ENCODE measurements at regions not wholly inside any gene's neighbourhood (a gene's known extent, or its start where the extent isn't known, plus 50 kb on each side); places are given as distances from the start of the nearest gene placed in this dataset.

DNA sequence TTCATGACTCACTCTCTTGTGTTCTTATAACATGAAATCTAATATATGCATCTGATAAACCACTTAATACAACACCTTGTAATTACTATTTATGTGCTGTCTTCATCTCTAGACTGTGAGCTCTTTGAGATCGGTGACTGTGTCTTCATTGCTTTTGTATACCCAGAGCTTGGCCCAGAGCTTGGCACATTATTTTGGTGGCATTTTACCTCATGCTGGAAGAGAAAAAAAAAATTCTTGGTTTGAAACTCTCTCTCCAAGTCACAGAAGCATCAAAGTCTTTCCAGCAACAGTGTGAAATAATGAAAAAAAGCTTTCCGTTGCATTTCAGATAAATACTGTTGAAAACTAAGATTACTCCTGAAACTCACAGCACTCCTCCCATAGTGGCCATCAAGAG, 451.6 kb downstream of the NUF2 start:
- Histone ChIP-seq H3K36me3 (no peaks in the 10 kb centered on the region), H3K27ac (no peak overlapping the region), H3K4me3 (no peak overlapping the region), H3K4me1 (peaks cover 11% of the 10 kb centered on the region), H3K27me3 (no peaks in the 10 kb centered on the region), H3K9me3 (no peaks in the 10 kb centered on the region)
- DNase-seq (ENCODE audit: extremely low spot score in 2 of 2): no peak
- TF ChIP-seq POLR2A (IDR thresholded peaks at IDR 0.05): no peak
- TF ChIP-seq, protein P1, sequence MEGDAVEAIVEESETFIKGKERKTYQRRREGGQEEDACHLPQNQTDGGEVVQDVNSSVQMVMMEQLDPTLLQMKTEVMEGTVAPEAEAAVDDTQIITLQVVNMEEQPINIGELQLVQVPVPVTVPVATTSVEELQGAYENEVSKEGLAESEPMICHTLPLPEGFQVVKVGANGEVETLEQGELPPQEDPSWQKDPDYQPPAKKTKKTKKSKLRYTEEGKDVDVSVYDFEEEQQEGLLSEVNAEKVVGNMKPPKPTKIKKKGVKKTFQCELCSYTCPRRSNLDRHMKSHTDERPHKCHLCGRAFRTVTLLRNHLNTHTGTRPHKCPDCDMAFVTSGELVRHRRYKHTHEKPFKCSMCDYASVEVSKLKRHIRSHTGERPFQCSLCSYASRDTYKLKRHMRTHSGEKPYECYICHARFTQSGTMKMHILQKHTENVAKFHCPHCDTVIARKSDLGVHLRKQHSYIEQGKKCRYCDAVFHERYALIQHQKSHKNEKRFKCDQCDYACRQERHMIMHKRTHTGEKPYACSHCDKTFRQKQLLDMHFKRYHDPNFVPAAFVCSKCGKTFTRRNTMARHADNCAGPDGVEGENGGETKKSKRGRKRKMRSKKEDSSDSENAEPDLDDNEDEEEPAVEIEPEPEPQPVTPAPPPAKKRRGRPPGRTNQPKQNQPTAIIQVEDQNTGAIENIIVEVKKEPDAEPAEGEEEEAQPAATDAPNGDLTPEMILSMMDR (IDR thresholded peaks at IDR 0.05): no peak
- TF ChIP-seq POLR2AphosphoS5 (IDR thresholded peaks at IDR 0.05; ENCODE audit: insufficient read depth in 1 of 2, low read depth in 1 of 2): no peak
- intact Hi-C loops (cut with DNase I): no loop called here

DNA sequence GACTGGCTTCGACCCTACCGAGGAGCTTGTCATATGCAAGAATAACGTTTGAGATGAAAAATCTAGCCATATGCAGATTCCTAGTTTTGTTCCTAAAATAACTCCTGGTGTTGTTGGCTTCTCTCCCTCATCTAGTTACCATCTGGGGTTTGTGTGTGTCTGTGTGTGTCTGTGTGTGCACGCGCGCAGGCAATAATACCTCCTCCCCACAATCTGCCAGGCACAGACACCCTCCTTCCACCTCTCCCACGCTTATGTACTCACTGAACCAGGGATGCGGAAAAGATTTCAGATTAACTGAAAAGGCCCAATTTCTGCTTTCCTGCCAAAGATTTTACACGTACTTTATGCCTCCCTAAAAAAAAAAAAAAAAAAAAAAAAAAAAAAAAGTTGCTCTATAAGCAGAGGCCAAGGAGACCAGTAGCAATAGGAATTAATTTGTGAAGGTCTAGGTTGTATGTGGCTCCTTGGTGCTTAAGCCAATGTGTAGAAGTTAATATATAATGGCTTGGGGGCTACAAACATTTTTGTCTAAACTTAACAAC, 452.7 kb downstream of the NUF2 start:
- Histone ChIP-seq H3K36me3 (no peaks in the 10 kb centered on the region), H3K27me3 (no peaks in the 10 kb centered on the region), H3K4me1 (peaks cover 3% of the 10 kb centered on the region), H3K27ac (no peak overlapping the region), H3K4me3 (no peak overlapping the region), H3K9me3 (no peaks in the 10 kb centered on the region)
- no peak for DNase-seq (ENCODE audit: extremely low spot score in 2 of 2)
- TF ChIP-seq, protein P1 (IDR thresholded peaks at IDR 0.05): no peak
- TF ChIP-seq POLR2AphosphoS5 (IDR thresholded peaks at IDR 0.05; ENCODE audit: insufficient read depth in 1 of 2, low read depth in 1 of 2) (no peak), POLR2A (IDR thresholded peaks at IDR 0.05) (no peak)
- intact Hi-C loops (cut with DNase I): no loop called here

DNA sequence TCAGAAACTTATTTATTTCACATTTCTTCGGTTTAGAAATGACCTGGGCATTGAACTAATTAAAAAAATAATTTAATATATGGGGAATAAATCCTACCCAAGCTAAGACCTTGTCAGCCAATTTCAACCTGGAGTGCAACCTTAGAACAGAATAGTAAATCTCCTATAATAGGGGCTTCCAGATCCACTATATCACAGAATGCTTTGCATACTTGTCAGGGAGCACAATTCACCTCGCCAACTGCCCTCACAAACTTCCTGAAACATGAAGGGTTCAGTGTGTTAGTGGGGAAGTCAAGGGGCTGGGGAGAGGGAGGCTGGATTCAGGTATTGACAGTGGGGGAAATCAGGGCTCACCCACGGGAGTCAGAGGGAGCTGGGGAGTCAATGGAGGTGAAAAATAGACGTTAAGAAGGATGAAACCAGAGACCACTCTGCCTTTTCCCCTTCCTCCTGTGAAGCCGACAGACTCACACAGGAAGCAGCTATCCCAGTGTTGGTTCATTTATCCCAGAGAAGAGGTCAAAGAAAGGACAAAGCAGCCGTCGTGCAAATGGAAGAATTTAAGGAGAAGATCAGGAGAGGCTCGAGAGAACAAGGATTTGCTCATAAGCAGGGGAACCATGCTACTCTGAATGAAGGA, 453.3 kb downstream of the NUF2 start:
- no peaks in the 10 kb centered on the region for H3K36me3 ChIP-seq
- no peak overlapping the region for H3K27ac ChIP-seq
- no peak overlapping the region for H3K4me3 ChIP-seq
- no peak for TF ChIP-seq POLR2A (IDR thresholded peaks at IDR 0.05)
- TF ChIP-seq POLR2AphosphoS5 (IDR thresholded peaks at IDR 0.05; ENCODE audit: insufficient read depth in 1 of 2, low read depth in 1 of 2): no peak
- TF ChIP-seq, protein P1 (IDR thresholded peaks at IDR 0.05): no peak
- no peak for DNase-seq (ENCODE audit: extremely low spot score in 2 of 2)
- no peaks in the 10 kb centered on the region for H3K9me3 ChIP-seq
- intact Hi-C loops (cut with DNase I): no loop called here
- H3K4me1 ChIP-seq: no peaks in the 10 kb centered on the region
- no peaks in the 10 kb centered on the region for H3K27me3 ChIP-seq

- Histone ChIP-seq H3K36me3 (no peaks in the 10 kb centered on the region), H3K9me3 (no peaks in the 10 kb centered on the region), H3K4me1 (no peaks in the 10 kb centered on the region), H3K27me3 (no peaks in the 10 kb centered on the region), H3K4me3 (no peak overlapping the region), H3K27ac (no peak overlapping the region)
- DNase-seq (ENCODE audit: extremely low spot score in 2 of 2): no peak
- intact Hi-C loops (cut with DNase I): no loop called here
- no peak for TF ChIP-seq POLR2A (IDR thresholded peaks at IDR 0.05)
- TF ChIP-seq, protein P1 (IDR thresholded peaks at IDR 0.05): no peak
- no peak for TF ChIP-seq POLR2AphosphoS5 (IDR thresholded peaks at IDR 0.05; ENCODE audit: insufficient read depth in 1 of 2, low read depth in 1 of 2)
Measured at GRCh38 chr1:163777205-163777604, 455.5 kb downstream of the NUF2 start.

DNA sequence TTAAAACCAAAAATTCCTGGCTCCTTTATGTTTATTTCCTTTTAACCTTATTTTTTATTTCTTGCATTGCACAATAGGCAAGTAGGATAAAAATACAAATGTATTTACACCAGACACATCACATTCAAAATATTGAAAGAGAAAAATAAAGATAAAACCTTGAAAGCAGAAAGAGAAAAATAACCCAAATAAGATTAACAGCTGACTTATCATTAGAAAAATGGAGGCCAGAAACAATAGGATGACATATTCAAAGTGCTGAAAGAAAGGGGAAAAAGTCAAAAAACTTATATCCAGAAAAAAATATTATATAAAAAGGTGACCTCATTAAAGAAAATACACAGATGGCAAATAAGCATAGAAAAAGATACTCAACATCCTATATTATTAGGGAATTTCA, 459.4 kb downstream of the NUF2 start:
- Histone ChIP-seq H3K27ac (no peak overlapping the region), H3K4me3 (no peak overlapping the region), H3K9me3 (no peaks in the 10 kb centered on the region), H3K27me3 (no peaks in the 10 kb centered on the region), H3K4me1 (no peaks in the 10 kb centered on the region), H3K36me3 (no peaks in the 10 kb centered on the region)
- TF ChIP-seq POLR2AphosphoS5 (IDR thresholded peaks at IDR 0.05; ENCODE audit: insufficient read depth in 1 of 2, low read depth in 1 of 2): no peak
- TF ChIP-seq, protein P1 (IDR thresholded peaks at IDR 0.05): no peak
- no peak for TF ChIP-seq POLR2A (IDR thresholded peaks at IDR 0.05)
- DNase-seq (ENCODE audit: extremely low spot score in 2 of 2): no peak
- intact Hi-C loops (cut with DNase I): no loop called here
